HG02973 (cell line): ENCODE measurements at regions not wholly inside any gene's neighbourhood (a gene's known extent, or its start where the extent isn't known, plus 50 kb on each side); places are given as distances from the start of the nearest gene placed in this dataset.
"Not testable (repeated sequence)": the region's sequence is repeated elsewhere in the genome, so short reads cannot be mapped to it uniquely, and the experiment has no call there.

ENCODE experiments used
- ATAC-seq: cut with Tn5 transposase; IDR thresholded peaks from one replicate; pipeline ENCODE4 v1.9.1; 2021; ENCODE audit warnings: moderate library complexity; ENCODE audit not compliant: unreplicated experiment

DNA sequence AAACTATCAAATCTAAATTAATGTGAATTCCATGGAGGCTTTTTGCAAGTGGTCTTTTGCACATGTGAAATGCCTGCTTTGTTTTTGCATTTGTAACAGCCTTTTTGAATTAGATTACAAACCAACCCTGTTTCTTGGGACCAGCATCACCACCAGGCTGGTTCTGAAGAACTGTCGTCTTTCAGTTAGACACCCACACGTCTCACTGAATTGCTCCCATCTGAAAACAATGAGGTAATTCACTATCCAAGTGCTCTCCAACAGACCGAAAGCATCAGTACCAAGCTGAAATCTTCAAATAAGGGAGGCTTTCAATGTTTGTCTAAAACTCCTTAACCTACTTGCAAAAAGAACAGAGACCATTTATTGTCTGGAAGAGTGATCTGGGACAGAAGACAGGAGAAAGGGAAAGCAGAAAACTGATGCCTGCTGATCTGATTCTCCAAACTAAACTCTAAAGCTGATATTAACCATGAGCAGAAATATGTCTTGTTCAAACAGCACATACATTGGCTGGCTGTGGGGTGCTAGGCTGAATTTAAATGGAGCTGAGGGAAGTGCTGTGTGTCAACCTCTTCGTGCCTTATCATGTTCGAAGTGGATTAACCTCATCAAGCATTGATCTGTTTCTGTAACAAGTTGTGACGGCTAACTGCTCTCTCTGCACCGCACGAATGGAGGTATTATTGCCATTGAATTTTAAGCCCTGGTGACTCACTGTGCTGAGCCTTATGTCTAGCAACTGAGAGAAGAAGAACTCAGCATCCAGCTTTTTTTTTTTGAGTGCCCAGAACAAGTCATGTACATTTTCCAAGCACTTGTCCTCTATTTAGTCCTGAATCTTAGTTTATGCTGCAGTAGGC lies 213.7 kb upstream of the P2RY1 start:
- no peak for ATAC-seq

DNA sequence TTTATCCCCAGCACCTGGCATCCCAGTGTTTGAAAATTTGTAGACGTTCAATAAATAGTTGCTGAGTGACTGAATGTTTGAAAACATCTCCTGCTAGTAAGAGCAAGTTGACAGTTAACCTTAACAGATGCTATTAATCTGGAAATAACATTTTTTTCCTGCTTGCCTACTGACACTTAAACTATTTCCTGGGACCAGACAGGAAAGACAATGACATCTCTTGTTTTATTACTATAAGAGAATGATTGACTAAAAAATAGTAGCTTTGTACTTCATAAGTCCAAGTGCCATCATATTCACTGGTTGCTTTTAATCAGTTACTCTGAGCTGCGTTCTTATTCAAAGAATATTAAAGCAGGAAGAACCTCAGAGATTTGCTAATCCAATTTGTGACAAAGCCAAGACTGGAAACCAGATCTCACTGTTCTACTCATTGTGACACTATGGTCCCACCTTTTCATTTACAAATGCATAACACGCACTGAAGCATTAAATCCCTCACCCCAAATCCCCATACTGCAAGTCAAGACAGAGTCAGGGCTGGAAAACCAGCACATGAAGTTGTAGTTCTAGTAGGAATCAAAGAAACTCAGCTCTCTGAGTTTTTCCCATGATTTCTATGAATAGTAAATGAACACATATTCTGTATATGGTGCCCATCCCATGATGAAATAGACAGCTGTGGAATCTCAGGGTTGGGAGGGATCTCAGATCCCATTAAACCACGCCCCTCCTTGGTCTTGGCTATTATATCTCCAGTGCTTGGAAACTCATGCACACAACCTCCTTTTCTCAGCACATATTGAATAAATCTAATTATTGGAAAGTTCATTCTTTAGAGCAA lies 212.7 kb upstream of the P2RY1 start:
- ATAC-seq, result no peak

DNA sequence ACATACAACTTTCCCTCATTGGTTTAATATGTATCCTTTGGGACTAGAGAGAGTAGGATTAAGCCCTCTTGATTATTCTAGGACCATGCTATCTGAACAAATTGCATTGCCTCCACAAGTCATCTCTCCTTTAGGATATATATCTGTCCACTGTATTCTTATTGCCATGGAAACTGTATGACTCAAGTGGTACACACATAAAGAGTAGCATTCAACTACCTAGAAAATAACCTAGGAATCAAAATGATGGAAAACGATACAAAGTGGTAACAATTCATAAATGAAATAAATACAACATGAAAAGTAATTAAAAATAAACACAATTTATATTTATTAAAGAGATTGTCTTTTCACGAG lies 212.1 kb upstream of the P2RY1 start:
- ATAC-seq, result no peak

DNA sequence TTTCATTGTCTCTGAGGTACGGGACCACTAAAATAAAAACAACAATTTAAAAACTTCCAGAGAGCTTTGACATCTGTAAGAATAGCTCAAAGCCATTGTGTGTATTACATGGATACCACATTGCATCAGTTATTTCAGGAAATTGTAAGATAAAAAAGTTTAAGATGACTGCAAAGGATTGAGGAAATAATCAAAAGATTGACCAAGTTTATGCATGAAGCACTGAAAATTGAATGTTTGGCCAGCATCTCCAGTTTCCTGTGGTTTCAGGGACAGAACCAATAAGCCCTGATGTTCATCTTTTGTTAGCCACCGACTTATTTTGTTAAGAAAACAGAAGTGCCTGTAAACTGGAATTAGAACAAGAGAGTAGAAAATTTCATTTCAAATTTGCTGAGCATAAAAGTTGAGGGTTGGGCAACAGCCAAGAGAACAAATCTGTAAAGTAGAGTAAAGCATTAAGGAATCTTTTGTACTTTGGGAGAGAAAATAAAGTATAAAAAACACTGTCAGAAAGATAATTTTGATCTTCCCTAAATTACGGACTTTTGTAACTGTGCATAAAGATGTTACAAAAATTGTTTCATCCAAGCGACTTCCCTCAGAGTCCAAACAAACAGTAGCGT lies 211.5 kb upstream of the P2RY1 start:
- ATAC-seq, result no peak

DNA sequence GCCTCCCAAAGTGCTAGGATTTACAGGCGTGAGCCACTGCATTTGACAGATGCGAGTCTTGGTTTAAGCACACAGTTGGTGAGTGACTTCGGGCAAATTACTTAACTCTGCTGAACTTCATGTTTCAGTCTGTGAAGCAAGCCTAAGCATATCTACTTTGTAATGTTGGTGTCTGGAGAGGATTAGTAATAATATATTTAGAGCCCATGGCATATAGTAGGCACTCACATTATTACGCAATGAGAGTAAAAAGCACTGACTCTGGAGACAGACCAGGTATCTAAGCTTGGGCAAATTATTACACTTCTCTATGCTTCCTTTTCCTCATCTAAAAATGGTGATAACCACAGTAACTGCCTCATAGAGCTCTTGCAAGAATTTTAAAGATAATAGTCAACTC lies 208.7 kb upstream of the P2RY1 start:
- no peak for ATAC-seq

DNA sequence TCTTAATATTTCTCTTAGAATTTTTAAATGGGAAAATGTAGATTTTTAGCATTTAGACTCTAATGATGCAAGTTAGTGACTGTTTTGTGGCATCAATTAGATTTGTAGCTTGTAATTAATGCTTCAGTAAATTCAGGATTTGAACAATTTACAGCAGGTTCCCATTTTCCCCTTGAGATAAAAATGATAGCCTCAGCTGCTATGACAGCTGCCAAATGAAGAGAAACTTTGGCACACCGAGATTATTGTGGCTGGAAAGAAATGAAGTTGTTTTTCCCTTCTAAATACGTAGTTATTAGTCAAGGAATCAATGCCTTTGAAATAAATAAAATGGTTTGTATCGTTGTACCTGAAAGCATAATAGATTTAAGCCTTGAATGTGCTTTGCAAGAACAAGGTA lies 206.4 kb upstream of the P2RY1 start:
- no peak for ATAC-seq

DNA sequence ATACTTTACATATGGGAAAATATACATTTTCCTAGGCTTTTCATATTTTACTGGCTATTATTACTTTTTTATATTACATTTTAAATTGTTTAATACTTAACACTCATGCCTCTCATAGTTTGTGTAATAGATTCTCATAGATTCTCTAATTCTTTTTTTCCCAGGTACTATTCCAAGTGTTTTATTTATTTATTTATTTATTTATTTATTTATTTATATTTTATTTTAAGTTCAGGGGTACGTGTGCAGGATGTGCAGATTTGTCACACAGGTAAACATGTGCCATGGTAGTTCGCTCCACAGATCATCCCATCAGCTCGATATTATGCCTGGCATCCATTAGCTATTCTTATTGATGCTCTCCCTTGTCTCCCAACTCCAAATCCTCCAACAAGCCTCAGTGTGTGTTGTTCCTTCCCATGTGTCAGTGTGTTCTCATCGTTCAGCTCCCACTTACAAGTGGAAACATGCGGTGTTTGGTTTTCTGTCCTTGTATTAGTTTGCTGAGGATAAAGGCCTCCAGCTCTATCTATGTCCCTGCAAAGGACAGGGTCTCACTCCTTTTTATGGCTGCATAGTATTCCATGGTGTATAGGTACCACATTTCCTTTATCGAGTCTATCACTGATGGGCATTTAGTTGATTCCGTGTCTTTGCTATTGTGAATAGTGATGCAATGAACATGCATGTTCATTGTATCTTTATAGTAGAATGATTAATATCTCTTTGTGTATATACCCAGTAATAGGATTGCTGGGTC lies 205.4 kb upstream of the P2RY1 start:
- ATAC-seq, result no peak

DNA sequence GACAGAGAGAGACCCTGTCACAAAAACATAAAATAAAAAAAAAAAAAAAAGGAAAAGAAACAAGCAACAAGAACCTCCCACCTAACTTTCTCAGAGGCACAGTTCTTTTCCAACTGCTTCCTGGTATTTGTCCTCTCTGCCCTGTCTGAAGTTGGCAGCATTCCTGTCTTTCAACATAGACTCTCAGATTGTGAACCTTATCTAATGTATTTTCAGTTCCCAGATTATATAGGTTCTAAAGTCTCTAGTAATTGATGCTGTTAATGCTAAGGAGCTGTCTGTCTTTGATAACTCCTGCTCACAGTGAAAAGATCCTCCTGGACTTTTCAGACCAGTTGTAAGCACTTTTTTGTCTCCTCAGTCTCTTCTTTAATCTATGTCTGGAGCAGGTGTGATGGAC lies 199.5 kb upstream of the P2RY1 start:
- ATAC-seq, result no peak

DNA sequence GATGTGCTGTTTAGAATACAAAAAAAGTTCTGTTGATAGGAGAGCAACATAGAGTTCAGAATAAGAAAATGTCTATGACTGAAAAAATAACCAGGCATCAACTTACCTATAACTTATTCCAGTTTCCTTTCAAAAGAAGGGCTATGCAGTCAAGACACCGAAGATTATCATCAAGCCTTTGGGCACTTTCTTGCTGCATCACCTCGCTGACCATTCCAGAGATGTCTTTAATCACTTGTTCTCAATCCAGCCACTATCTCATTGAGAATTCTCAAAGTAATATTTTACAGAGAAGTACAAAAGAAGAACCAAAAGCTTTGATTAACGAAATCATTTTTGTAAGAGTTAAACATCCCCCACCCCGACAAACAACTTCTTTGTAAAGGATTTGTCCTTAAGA lies 198.3 kb upstream of the P2RY1 start:
- no peak for ATAC-seq

DNA sequence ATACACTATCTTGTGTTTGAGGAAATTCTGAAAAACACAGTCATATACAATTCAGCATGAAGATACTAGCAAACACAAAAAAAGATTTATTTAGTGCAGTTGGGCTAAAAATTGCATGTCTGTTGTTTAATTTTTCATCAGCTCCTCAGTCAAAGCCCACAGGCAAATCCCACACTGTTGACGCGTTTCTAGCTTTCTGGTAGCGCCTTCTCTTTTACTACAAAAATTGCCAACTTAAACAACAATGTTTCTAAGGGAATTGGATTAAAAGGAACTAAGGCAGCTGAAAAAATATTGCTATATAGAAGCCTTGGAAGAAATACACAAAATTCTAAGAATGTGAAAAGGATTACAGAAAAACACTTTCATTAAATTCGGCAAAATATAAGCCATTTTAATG lies 196.7 kb upstream of the P2RY1 start:
- no peak for ATAC-seq

DNA sequence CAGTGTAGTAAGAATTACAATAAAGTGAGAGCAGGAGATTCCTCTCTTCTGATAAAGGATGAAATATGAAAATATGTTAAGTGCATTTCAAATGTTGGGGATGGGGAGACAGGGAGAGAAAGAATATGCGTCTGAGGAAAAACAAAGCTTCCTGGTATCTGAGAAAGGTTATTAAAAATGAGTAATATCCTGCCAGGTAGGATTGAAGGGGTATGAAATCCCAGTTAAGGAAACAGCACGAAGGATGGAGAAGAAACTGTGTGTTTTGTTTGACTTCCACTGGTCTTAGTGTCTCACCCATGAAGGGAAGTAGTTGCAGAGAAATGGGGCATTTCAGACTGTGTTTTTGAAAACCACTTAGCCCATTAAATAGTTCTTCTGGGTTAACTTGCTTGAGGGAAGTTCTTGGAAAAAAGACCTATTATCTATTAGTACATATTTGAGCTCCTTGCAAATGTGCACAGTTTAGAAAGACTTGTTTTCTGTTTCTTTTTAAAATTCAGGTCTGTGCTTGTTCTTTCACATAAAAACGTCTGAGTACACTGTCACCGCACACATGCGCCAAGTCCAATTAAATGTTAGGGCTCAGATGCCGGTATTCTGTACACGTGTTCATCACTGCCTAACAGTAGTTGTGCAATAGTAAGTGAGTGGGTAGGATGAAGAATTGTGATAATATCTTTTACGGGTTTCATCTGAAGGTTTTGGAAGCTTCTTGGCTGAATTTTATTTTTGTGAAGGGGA lies 196.1 kb upstream of the P2RY1 start:
- no peak for ATAC-seq

DNA sequence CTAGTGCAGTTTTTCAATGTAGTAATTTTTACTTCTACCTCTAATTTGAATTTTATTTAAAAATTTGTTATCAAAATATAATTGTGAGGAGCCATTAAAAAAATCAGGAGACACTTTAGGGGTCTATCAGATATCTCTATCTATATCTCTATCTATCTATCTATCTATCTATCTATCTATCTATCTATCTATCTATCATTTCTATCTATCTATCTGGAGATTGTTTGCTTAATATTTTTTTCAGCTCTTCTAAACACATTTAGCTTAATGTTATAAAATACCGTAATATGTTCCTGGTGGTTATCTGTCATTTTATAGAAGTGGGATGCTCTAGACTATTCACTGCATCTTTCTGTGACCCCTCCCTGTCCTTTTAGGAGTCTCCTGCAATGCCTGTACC lies 193.7 kb upstream of the P2RY1 start:
- ATAC-seq, result no peak

DNA sequence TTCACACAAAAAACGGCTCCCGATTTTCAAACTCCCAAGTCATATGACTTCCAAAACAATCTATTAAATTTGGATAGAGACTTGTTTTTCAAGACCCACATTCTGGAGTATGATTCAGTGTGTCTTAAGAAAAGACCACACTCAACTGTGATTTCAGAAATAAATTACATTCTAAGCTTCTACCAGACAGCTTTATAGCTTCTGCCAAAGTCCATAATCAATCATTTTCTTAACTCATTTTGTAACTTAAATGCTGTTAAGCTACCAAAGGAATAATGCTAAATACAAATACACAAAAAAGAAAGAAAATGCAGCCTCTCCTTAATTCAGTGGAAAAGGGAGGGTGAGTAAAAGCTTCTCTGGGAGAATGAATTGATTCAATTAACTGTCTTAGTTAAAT lies 192.3 kb upstream of the P2RY1 start:
- no peak for ATAC-seq

DNA sequence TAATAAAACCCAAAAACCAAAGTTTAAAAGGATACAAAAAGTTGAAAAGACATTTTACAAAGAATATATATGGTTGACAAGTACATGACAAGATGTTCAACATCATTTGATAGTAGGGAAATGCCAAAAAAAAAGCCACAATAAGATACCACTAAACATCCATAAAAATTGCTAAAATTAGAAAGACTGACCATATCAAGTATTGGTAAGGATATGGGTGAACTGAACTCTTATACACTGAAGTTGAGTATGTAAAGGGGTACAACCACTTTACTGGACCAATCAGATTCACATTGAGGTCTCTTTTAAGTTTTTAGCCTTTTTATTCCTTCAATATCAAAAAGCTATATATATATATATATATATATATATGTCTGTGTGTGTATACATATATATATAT lies 190.5 kb upstream of the P2RY1 start:
- no peak for ATAC-seq

DNA sequence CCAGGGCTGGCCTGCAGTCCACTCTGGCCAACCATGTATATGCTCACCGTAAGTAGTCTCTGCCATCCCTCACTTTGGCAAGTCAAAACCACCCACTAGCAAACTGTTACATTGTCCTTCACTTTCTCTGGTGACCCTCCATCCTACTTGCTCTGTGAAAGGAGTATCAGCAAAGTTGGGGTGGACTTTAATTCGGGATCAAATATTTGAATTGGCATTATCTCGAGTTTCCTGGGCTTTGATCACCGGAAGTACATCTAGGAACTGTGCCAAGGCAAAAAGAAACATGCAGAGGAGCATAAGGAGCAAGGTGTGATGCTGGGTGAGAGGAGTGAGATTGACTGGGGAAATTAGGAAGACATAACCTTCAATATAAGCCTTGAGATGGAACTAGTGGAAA lies 188.9 kb upstream of the P2RY1 start:
- no peak for ATAC-seq

DNA sequence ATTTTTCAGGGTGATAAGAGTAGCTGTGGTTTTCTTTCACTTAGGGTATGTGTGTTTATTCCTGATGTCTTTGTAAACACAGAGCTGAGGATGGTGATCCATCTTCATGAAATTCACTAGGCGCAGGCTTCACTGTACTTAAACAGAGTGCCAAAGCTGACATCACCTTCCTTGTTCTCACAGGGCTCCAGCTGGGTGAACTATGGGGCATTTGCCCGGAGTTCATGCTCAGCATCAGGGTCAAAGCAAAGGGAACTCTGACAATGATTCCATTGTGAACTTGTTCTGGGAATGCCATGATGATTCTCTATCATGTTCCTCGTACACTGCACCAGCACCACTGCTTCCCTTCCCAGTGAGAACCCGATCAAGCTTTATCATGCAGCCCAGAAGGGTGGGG lies 184.8 kb upstream of the P2RY1 start:
- ATAC-seq, result no peak

DNA sequence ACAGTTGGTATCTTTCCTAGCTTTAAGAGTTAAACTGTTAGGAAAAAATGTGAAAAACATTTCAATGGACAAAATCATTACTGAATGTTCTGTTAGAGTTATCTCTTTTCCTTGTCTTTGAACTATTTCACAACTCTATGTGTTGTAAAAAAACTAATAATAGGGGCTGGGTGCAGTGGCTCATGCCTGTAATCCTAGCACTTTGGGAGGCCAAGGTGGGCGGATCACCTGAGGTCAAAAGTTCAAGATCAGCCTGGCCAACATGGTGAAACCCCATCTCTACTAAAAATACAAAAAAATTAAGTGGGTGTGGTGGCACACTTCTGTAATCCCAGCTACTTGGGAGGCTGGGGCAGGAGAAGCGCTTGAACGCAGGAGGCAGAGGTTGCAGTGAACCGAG lies 184.0 kb upstream of the P2RY1 start:
- ATAC-seq, result not testable (repeated sequence)

DNA sequence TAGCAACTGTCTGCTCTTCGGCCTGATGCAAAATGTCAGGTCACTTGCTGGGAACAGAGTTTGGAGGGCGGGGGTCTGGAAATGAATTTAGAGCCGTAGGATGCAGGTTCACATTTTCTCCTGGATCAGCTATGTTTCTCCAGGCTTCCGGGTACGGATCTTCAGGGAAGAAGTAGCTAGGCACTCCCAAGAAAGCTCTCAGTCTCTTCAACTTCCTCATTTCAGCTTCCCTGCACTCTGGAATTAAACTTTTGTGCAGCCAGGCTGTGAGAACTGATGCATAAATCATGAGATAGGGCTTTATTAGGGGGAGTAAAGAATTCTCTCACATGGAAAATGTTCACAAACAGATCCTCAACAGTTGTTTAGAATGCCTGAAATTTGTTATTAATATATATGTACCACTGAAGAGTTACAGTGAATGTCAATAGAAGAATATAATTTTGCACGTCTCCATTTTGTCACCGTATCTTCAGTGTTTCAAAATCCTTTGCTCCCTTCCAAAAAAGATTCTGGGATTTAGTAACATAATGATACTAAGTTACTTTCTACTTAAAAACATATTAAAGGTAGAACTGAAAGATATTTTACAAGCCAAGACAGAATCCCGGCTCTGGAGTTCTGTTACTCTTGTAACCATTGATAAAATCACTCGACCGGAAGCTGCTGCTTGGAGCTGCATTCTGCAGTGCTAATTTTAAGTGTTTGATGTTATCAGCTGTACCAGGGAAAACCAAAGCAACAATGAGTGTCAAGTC lies 178.5 kb upstream of the P2RY1 start:
- no peak for ATAC-seq

DNA sequence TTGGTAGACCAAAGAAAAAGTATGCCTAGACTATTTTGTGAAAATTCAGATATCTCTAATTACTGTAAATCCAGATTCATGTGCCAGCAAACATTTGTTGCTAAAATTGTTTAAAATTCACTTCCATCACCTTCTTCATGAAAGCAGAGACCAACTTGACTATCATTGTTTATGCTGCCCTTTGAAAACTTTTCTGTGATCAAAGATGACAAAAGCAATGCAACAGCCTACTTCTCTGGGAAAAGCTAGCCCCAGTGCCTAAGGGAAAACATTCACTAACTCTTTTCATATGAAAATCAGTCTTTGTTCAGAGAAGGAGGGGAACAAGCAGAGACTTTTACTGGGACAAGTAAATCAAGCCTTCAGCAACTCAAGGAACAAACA lies 178.0 kb upstream of the P2RY1 start:
- no peak for ATAC-seq
